CD4-positive, alpha-beta T cell treated with Interferon gamma for 1 hour (primary cell): ENCODE measurements at regions not wholly inside any gene's neighbourhood (a gene's known extent, or its start where the extent isn't known, plus 50 kb on each side); places are given as distances from the start of the nearest gene placed in this dataset.
A peak's percentile ranks its signal among the peaks of the same experiment; 100 is the strongest.

Experiments used
- DNase-seq: peaks from one replicate; pipeline ENCODE4 v3.0.0-alpha.2; 2020

- DNase-seq: no peak
Observed at GRCh38 chr1:212226467-212226866, 58.7 kb upstream of the PPP2R5A start.

- DNase-seq: no peak
Observed at GRCh38 chr1:212228076-212228475, 57.1 kb upstream of the PPP2R5A start.

GRCh38 chr1:212228591-212229119, 56.6 kb upstream of the PPP2R5A start:
- no peak for DNase-seq

GRCh38 chr1:212229654-212230053, 55.6 kb upstream of the PPP2R5A start:
- DNase-seq: no peak

- no peak for DNase-seq
Observed at GRCh38 chr1:212230329-212230728, 54.9 kb upstream of the PPP2R5A start.

- no peak for DNase-seq
Observed at GRCh38 chr1:212231372-212231771, 53.8 kb upstream of the PPP2R5A start.

GRCh38 chr1:212232090-212232489, 53.1 kb upstream of the PPP2R5A start:
- no peak for DNase-seq

GRCh38 chr1:212233321-212233720, 51.9 kb upstream of the PPP2R5A start:
- no peak for DNase-seq

GRCh38 chr1:212234431-212235395, 50.5 kb upstream of the PPP2R5A start:
- DNase-seq: peak; percentile 43
